HG02678 (cell line): ENCODE measurements at regions not wholly inside any gene's neighbourhood (a gene's known extent, or its start where the extent isn't known, plus 50 kb on each side); places are given as distances from the start of the nearest gene placed in this dataset.
"Not testable (repeated sequence)": the region's sequence is repeated elsewhere in the genome, so short reads cannot be mapped to it uniquely, and the experiment has no call there.

Experiments used
- ATAC-seq: cut with Tn5 transposase; IDR thresholded peaks from one replicate; pipeline ENCODE4 v1.9.1; 2021; ENCODE audit warnings: mild to moderate bottlenecking, moderate library complexity; ENCODE audit not compliant: unreplicated experiment

DNA sequence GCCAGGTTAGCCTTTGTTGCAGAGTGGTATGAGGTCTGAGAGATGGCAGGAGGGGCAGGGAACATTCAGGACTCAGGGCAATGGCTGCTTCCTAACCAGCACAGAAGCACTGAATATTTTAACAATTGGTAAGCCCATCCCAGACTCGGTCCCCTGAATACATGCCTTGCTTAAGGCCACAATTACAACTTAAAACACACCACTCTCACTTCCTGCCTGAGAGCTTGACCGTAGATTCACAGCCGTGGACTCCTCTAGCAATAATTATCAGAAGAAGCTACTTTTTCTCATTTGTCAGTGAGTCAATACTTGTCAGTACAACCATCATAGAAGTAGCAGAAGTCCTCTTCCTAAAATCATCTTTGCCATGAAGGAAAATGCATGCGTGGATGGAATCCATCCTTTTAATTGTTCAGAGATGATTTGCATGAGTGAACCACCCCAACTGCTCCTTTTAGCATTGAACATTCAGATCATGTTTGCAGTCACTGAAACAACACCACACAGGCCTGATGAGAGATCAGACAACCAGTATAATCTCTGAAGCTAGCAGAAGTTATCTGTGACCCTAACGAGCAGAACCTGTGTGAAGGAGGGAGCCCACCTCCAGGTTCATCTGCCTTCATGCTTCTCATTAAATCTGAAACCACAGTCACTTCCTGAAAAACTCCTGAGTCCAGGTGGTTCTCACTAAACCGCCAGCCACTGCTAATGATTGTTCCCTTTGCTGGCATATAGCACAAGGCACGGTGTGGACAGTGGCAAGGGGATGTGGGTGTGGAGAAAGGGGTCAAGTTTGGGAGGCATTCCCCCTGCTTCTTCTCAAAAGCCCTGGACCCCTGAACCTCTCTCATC is 333.9 kb upstream of the CNR1 start:
- ATAC-seq = peak; percentile 84

DNA sequence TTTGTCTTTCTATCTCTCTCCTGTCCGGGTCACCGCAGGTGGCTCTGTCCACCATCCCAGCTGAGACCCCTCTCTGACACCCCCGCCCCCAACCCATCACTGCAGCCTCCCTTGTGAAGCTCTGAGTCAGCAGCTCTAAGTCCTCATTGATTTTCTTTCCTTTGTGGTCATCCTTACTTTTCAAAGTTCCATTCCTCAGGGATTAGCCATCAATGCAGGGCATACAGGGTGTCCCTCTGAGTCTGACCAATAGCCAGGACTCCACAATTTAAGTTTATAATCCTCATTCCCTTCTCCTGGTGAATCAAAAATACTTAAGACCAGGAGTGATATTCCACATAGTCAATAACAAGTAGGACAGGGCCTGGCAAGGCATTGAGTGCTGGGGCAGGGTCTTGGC is 333.3 kb upstream of the CNR1 start:
- no peak for ATAC-seq

DNA sequence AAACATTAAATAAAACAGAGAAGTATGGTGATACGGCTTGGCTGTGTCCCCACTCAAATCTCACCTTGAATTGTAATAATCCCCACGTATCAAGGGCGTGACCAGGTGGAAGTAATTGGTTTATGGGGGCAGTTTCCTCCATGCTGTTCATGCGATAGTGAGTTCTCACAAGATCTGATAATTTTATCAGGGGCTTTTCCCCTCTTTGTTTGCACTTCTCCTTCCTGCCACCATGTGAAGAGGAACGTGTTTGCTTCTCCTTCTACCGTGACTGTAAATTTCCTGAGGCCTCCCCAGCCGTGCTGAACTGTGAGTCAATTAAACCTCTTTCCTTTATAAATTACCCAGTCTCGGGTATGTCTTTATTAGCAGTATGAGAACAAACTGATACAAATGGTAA is 331.3 kb upstream of the CNR1 start:
- not testable (repeated sequence) for ATAC-seq

DNA sequence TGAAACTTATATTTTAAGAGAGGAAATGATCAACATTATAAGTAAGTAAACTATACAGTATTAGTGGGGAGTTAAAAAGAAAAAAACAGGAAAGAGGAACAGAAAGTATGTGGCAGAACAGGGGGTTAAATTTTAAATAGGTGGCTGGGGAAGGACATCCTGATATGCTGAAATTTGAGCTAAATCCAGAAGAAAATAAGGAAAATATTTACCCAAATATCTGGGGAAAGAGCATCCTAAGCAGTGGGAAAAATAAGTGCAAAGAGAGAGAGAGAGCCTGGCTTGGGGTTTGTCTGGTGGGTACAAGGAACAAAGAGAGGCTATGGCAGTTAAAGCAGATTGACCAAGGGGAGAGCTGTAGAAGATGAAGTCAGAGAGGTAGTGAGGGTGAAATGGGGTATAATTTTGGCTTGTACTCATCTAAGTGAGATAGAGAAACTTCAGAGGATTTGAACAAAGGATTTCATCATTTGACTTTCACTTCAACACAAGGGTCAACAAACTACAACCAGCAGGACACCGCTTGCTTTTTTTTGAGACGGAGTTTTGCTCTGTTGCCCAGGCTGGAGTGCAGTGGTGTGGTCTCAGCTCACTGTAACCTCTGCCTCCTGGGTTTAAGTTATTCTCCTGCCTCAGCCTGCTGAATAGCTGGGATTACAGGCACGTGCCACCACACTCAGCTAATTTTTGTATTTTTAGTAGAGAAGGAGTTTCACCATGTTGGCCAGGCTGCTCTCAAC is 328.4 kb upstream of the CNR1 start:
- peak; percentile 67 for ATAC-seq

DNA sequence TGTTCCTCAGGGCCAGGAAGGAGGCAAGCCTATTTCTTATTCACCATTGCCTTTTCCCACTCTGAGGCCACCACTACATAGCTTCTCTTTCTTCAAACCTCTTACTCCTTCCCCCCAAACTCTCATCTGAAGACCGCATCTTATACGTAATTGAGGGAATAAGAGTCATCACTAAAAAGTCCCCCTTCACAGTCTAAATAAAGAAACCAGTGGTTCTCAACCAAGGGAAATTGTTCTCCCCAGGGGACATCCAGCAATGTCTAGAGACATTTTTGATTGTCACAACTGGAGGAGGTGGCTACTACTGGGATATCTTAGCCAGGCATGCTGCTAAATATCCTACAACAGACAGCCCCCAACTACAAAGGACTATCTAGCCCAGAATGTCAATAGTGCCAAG is 327.6 kb upstream of the CNR1 start:
- peak; percentile 33 for ATAC-seq

DNA sequence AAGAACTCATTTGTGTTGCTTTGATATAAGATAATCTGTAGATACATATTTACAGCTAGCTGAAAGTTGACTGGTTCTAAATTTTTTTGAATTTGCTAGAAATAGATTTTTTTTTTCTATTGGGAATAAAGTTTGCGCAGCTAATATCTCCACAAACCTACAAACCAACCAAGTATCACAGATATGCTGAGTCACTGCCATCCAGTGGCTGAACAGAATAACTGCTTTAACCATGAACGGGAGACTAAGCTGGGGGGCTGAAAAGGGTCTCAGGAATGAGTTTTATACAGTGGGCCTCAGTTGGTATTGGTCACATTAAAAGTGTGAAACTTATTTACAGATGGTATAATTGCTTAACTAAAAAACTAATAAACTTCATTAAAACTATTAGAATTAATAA is 326.7 kb upstream of the CNR1 start:
- no peak for ATAC-seq

DNA sequence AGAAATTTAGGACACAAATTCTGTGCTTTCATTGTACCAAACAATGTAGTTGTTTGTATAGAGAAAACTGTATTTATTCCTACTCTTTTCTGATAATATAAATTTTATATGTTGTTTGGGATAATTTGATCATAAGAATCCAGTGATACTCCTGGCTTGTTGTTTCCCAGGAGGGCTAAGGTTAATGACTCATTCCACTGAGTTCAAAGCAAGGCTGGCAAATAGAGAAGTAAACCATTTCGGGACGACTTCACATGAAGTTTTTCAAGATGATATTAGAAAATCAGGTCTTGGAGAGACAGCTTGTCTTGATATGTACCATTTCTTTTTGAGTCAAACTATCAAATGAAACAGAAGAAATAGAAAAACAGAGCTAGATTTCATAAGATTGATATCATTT is 326.1 kb upstream of the CNR1 start:
- ATAC-seq = no peak

DNA sequence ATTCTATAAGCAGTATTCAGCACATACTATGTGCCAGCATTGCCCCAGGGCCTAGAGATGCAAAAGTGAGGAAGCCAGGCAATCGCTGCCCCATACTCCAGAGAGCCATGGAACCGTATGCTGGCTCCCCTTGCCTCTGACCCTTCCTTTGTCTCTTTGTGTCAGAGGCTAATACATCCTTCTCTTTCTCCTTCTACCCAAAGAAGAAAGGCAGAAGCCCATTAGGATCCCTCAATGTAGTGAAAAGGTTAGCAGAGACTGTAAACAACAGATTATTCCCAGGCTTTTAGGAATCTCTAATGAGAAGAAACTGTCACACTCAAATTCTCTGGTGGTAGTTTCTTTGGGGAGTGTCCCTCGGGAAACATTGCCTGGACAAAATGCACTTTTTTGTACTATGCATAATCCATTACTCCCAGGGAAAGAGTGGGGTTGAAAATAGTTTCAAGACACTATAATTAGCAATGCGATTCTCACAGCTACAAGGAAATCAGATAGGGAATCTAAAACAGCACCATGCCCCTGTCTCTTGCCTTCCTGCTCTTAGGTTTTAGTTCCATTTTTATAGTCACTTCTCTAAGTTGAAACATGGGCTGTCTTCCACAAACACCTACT is 325.2 kb upstream of the CNR1 start:
- no peak for ATAC-seq

DNA sequence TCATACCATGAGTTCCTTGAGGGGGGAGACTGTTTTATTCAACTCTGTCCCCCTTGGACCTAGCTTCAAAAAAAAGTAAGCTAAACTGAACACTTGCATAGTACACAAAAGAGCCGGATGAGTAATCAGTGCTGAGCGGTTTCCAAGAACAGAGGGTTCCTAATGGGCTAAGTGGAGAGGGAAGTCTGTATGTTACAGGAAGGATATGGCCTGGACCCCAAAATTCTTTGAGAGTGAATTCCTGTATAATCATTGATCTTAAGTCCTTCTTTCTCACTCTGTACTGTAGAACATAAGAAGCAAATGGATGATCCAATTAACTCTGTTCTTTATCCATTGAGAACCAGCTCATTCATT is 324.7 kb upstream of the CNR1 start:
- ATAC-seq = no peak

DNA sequence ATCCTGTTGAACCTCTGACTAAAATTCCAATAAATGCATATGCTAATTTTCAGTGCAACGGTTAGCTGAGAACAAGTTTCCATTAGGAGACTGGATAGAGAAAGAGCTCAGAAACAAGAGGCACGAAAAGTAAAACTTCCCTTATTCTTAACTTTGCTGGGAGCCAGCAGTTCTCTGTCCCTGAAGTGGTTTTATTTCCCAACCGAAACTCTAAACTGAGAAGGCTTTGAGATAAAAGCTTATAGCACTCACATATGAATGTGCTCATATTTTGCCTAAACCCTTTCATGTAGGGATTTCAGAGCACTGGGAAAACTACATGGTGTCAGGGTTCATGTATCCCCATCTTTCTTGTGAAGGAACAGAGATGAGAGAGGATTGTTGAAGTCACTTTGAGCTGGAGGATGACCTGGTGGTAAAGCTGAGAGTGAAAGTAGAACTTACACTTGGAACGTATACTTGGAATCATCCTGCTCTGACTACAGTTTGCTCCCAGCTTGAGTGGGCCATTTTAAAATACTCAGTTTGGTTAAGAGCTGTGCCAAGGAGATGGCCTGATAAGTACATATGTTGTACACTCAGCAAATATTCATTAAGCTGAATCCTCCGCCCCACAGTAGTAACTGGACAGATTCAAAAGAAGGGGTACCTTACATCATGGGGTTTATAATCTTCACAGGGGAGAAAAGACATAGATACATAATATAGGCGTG is 324.2 kb upstream of the CNR1 start:
- no peak for ATAC-seq

DNA sequence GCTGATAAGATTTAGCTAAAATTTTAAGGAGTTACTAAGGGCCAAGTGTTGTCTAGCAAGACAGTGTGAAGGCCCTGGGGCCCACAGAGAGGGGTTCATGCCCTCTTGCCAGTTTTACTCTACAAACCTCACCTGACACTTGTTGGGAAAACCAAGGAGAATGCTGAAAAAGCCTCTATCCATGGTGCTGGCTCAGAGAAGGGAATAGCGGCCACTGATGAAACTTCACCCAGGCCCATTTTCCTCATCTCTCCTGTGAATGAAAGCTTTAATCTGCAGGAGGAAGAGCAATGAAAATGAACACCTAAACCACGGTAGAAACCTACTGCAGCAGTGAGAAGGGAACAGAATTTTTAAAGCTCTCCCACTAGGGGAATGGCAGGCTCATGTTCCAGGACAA is 317.3 kb upstream of the CNR1 start:
- ATAC-seq = no peak

DNA sequence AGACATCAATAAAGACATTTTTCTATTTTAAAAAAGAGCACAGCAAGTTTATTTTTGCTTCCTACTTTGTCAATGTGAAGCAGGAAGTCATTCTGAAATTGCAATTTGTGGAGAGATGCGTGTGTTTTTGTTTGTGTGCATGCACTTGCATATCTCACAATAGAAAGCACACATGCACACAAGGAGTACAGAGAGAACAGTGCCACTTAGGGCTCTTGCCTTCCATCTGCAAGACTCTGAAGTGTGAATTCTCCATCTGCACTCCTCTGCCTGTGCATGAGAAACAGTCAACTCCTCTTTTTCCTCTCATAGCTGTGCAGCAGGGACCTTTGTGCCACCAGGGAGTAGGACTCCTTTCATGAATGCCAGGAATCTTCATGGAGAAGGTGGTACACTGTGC is 316.3 kb upstream of the CNR1 start:
- no peak for ATAC-seq

DNA sequence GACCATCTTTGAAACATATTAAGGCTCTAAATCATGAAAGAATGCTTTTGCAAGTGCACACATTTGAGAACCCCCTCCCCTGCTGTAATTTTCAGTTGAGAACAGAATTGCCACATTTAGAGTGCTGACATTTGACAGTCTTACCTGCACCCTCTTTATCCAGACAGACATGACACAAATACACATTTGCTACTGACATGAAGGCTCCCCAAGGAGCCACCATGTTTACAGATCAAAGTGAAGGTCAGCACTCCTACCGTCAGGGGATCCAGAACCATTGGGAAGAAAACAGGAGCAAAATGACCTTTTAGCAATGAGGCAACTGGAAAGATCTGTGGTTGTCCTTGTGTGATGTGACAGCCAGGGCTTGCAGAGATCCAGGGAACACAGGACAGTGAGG is 315.4 kb upstream of the CNR1 start:
- ATAC-seq = no peak

DNA sequence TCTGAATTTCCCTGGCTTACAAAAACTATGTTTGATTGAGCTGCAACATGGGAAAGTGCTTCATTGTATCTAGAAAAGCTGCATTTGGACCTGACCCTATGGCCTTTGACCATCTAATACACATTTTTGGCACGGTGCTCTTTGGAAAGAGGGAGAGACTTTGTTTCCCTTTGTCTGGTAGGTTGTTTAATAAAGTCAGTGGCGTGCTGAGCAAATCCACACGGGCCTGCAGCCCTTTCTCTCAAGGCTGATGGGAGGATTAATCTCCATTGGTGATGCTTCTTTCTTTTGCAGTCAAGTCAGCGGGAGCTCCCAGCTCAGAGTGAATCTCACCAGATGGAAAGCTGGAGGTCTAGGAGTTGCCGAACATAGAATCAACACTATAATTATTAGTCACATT is 314.7 kb upstream of the CNR1 start:
- ATAC-seq = no peak

DNA sequence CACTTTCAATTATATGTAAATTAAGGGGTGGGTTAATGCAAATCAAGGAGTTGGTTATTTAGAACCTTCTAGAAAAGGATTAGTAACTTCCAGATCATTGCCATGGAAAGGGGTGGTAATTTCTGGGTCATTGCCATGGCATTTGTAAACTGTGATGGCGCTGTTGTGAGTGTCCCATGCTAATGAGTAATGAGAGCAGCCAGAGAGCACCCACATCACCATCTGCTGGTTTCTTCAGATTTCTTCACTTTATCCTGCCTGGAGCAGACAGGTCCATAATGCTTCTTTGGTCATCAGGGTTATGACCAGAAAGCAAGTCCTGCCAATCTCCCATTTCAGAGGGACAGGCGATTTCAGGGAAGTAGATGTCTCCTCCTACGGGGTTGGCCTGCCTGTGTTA is 311.3 kb upstream of the CNR1 start:
- no peak for ATAC-seq

DNA sequence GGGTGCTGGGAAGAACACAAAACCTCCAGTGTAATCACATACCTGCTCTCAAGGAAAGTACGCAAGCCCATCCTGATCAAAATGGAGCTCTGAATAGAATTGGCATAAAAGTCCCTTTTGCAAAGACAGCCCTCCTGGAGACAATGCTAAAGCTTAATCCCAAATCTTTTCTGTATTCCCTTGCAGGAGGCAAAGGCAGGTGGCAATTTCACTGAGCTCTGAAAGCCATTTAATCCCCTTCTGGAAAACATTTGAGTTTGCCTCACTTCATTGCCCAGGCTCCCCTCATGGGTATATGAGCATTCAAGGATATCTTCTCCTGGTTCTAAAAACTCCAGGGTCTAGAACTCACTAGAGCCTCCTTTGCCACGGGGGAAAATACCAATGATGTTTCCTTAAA is 310.2 kb upstream of the CNR1 start:
- ATAC-seq = no peak

DNA sequence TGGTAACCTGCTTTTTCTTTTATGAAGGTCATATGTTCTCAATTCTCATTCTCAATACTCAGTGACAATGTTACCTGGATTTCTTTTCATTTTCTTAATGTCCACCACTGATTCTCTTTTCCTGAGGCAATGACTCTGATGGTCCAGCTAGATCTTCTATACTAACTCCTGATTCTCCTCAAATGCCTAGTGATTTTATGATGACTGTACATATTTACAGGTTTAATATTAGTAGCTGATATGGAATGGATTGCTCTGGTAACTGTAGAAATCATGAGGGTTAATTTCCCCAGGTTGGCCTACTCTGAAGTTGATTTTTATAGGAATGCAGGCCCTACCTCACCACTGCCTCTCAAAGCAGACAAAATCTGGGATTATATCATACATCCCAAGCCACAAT is 308.6 kb upstream of the CNR1 start:
- no peak for ATAC-seq

DNA sequence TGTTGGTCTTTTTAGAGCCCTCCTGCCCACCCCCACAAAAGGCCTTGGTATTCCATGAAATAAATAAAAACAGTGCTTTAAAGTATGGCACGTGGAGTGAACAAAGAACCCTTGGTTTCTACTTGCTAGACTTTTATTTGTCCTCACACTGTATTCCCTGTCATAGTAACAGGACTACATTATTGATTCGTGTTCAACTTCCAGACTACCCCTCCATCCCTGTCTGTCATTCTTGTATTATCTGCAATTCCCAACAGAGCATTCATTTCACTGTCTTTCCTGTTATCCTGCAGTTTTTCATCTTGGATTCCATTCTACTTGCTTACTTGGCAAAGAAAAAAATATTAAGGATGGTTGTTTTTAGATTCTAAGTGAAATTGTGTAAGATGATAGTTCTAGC is 307.4 kb upstream of the CNR1 start:
- no peak for ATAC-seq

DNA sequence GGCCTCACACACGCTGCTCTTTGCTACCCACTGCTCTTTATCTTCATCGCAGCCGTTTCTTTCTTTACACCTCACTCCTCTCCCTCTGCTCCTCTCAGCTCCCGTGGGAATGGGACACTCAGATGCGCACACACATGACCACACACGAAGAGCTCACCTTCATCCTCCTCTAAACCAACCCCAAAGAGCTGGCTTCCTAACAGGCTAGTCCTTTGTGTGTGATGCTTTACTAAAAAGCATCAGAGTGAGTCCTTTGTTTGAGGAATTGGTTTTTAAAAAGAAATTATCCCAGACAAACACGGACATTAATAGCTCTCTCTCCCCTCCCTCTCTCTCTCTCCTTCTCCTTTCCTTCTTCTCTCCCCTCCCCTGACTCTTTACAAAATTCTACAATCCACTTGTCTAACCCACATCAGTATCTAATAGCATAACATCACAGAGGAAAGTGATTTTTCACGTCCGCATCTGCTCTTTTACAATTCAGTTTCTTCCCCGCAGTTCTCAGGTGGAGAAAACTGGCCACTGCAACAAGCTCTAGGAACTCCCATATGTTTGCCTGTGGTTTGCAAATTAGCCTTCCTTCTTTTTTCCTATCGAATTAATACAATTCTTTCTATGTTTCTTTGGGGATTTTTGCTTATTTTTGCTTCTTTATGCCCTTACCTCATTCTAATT is 306.8 kb upstream of the CNR1 start:
- no peak for ATAC-seq

DNA sequence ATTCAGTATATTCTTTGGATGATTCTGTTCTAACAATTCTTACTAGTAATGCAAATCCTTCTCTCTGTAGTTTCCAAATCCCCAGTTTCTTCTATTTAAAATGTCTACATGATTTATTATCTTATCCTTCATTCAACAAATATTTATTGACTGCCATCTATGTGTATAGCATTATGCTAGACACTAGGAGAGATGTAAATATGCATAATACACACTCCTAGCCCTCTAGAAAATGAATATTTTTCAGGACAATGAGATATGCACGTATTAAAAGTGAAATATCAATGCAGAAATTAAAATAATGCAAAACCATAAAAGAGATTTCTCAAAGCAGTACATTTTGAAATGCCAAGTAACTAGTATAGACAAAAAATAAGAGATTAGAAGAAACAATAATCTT is 293.5 kb upstream of the CNR1 start:
- ATAC-seq = no peak

DNA sequence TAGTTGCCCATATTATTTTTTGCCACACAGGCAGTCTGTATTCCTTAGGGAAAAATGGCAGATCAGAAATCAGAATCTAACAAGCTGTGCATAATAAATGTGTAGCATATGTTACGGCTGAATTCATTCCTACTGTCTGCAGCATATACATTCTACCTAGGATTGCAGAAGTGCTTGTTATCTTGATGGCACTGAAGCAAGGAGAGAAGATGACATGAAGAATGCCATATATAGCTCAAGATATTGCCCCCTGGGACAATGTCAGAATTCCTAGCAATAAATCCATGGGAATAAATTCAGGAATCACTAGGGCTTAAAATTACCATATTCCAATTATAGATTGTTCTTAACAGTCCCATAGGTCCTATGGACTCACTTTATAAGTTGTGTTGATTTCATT is 293.0 kb upstream of the CNR1 start:
- no peak for ATAC-seq
